Vagina (tissue), 2 donors: ENCODE measurements at regions not wholly inside any gene's neighbourhood (a gene's known extent, or its start where the extent isn't known, plus 50 kb on each side); places are given as distances from the start of the nearest gene placed in this dataset.
"Not testable (repeated sequence)": the region's sequence is repeated elsewhere in the genome, so short reads cannot be mapped to it uniquely, and the experiment has no call there.

Experiments
- DNase-seq, 2 donors: peaks; one replicate each; pipeline ENCODE4 v3.0.0-alpha.2; 2017; ENCODE audit errors: extremely low spot score in 2 of 2
- H3K27ac ChIP-seq: fragments of 200-600 bp; sonication (generic); one replicate; pipeline ENCODE4 v1.5.1; 2019
- H3K27me3 ChIP-seq: fragments of 200-600 bp; sonication (generic); one replicate; pipeline ENCODE4 v1.5.1; 2019
- H3K36me3 ChIP-seq, 2 donors: fragments of 200-600 bp; sonication (generic); one replicate each; pipeline ENCODE4 v1.5.1; 2017 to 2019
- H3K4me1 ChIP-seq: fragments of 200-600 bp; sonication (generic); one replicate; pipeline ENCODE4 v1.5.1; 2019
- H3K4me3 ChIP-seq, 2 donors: fragments of 200-600 bp; sonication (generic); 1 replicate in 1 of 2; 2 replicates in 1 of 2; pipeline ENCODE4 v1.5.1; 2016 to 2019
- H3K9me3 ChIP-seq: fragments of 200-600 bp; sonication (generic); one replicate; pipeline ENCODE4 v1.5.1; 2019
- POLR2A ChIP-seq, 2 donors: fragments of 450-650 bp; IDR thresholded peaks; one replicate each; pipeline ENCODE4 v1.6.1; 2017; ENCODE audit warnings: antibody characterized with exemption in 2 of 2, mild to moderate bottlenecking in 2 of 2, moderate library complexity in 2 of 2
- POLR2AphosphoS5 ChIP-seq, 2 donors: sonication (generic); formaldehyde crosslinking; IDR thresholded peaks; one replicate each; pipeline ENCODE4 v1.9.0; 2017; ENCODE audit warnings: antibody characterized with exemption in 2 of 2, mild to moderate bottlenecking in 2 of 2, low read depth in 1 of 2; ENCODE audit not compliant: insufficient read depth in 1 of 2
- intact Hi-C: fragments of 100-400 bp; cut with DNase I; formaldehyde crosslinking; loops from one replicate; pipeline ENCODE4 v1.15.1; 2023
- TF ChIP-seq, protein P1 (sequence below), 3 experiments: fragments of 450-650 bp in 2 of 3; fragments of 200-600 bp in 1 of 3; sonication (generic) in 1 of 3; IDR thresholded peaks; one replicate each; pipeline ENCODE4 v1.5.1; 2017 to 2019; ENCODE audit warnings: antibody characterized with exemption in 3 of 3, mild to moderate bottlenecking in 2 of 3, moderate library complexity in 2 of 3

DNA sequence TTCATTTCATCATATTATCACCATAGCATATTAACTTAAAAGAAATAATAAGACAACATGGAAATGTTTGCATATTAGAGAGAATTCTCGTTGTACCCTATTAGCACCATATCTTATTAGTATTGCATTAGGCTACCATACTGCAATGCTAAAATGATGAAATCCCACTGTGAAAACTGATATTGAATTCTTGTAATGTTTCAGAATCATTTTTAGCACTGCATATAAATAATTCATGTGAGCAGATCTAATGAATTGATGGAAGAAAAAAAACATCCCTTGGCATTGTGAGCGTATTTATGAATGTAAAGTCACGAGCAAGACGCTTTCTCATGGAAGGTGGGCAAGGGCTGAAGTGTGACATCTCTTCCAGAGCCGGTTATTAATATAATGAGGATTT lies 257.1 kb upstream of the PTBP2 start:
- no peak for DNase-seq
- Histone ChIP-seq H3K9me3 (no peaks in the 10 kb centered on the region), H3K4me3 (no peak overlapping the region), H3K4me1 (no peaks in the 10 kb centered on the region), H3K27me3 (no peaks in the 10 kb centered on the region), H3K36me3 (no peaks in the 10 kb centered on the region), H3K27ac (no peak overlapping the region)
- TF ChIP-seq POLR2A (IDR thresholded peaks at IDR 0.05) (no peak), POLR2AphosphoS5 (IDR thresholded peaks at IDR 0.05; ENCODE audit: insufficient read depth in 1 of 2, low read depth in 1 of 2) (no peak)
- TF ChIP-seq, protein P1, sequence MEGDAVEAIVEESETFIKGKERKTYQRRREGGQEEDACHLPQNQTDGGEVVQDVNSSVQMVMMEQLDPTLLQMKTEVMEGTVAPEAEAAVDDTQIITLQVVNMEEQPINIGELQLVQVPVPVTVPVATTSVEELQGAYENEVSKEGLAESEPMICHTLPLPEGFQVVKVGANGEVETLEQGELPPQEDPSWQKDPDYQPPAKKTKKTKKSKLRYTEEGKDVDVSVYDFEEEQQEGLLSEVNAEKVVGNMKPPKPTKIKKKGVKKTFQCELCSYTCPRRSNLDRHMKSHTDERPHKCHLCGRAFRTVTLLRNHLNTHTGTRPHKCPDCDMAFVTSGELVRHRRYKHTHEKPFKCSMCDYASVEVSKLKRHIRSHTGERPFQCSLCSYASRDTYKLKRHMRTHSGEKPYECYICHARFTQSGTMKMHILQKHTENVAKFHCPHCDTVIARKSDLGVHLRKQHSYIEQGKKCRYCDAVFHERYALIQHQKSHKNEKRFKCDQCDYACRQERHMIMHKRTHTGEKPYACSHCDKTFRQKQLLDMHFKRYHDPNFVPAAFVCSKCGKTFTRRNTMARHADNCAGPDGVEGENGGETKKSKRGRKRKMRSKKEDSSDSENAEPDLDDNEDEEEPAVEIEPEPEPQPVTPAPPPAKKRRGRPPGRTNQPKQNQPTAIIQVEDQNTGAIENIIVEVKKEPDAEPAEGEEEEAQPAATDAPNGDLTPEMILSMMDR (IDR thresholded peaks at IDR 0.05): no peak
- intact Hi-C loops: no loop called here

DNA sequence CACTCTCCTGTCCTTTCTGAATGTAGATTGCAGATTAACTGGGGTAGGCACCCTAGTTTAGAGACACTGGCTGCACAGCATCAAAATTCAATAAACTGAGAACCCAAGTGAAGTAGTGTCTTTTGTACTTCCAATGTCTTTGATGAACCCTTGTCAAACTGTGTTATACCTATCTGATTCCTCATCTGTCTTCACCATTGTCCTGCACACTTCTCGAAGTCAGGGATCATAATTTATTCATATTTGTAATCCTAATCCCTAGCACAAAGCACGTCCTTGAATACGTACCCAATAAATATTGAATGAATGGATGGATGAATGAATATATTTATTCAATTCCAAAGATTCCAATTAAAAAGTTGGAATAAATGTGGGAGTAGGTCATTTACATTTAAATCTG lies 256.6 kb upstream of the PTBP2 start:
- no peak overlapping the region for H3K27ac ChIP-seq
- H3K27me3 ChIP-seq: no peaks in the 10 kb centered on the region
- intact Hi-C loops: no loop called here
- H3K9me3 ChIP-seq: no peaks in the 10 kb centered on the region
- no peaks in the 10 kb centered on the region for H3K36me3 ChIP-seq
- no peak overlapping the region for H3K4me3 ChIP-seq
- DNase-seq: no peak
- H3K4me1 ChIP-seq: no peaks in the 10 kb centered on the region
- TF ChIP-seq POLR2AphosphoS5 (IDR thresholded peaks at IDR 0.05; ENCODE audit: insufficient read depth in 1 of 2, low read depth in 1 of 2): no peak
- TF ChIP-seq POLR2A (IDR thresholded peaks at IDR 0.05): no peak
- TF ChIP-seq, protein P1 (IDR thresholded peaks at IDR 0.05): no peak

DNA sequence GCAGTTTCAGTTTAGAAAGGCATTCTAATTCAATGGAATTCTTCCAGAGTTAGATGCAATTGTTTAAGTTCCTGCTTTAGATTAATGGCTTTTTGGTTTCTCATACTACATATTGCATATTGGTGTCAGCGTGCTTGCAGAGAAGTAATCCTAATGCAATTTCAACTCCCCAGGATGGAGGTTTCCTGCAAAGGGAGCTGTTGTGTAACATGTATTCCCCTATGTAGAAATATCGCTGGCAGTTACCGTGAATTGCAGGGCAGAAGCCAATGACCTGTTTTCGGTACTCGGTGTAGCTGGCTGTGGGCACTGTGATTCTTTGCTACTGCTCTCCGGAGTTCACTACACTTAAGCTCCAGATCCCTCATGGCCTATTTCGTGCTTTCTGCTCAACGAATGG lies 256.1 kb upstream of the PTBP2 start:
- Histone ChIP-seq H3K4me3 (no peak overlapping the region), H3K4me1 (no peaks in the 10 kb centered on the region), H3K27ac (no peak overlapping the region), H3K36me3 (no peaks in the 10 kb centered on the region), H3K9me3 (no peaks in the 10 kb centered on the region), H3K27me3 (no peaks in the 10 kb centered on the region)
- no peak for DNase-seq
- no peak for TF ChIP-seq POLR2A (IDR thresholded peaks at IDR 0.05)
- TF ChIP-seq POLR2AphosphoS5 (IDR thresholded peaks at IDR 0.05; ENCODE audit: insufficient read depth in 1 of 2, low read depth in 1 of 2): no peak
- TF ChIP-seq, protein P1 (IDR thresholded peaks at IDR 0.05): no peak
- intact Hi-C loops: no loop called here

DNA sequence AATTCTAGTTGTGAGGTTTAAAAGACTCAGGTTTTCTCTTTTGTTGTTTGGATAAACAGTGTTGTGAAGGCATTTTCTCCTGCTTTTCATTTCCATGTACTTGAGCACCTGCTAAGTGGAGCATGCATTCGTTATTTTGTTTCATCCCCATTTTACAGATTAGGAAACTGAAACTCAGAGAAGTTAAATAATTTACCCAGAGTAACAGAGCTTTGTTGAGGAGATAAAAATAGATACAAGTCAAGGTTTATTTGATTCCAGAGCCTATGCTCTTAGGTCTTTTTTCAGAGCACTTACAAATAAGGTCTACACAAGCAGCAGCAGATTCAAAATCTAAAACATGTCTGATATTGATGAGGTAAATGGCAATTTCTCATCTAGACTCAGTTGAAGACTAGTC lies 254.7 kb upstream of the PTBP2 start:
- intact Hi-C loops: no loop called here
- TF ChIP-seq POLR2A (IDR thresholded peaks at IDR 0.05): no peak

DNA sequence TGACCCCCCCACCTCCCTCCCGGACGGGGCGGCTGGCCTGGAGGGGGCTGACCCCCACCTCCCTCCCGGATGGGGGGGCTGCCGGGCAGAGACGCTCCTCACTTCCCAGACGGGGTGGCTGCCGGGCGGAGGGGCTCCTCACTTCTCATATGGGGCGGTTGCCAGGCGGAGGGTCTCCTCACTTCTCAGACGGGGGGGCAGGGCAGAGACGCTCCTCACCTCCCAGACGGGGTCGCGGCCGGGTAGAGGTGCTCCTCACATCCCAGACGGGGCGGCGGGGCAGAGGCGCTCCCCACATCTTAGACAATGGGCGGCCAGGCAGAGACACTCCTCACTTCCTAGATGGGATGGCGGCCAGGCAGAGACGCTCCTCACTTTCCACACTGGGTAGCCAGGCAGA lies 251.9 kb upstream of the PTBP2 start:
- intact Hi-C loops, H3K9me3 ChIP-seq: not testable (repeated sequence)

More for the DNA sequence above, 254.7 kb upstream of the PTBP2 start:
- Histone ChIP-seq H3K4me3 (no peak overlapping the region), H3K36me3 (no peaks in the 10 kb centered on the region), H3K27ac (no peak overlapping the region), H3K27me3 (no peaks in the 10 kb centered on the region), H3K9me3 (no peaks in the 10 kb centered on the region), H3K4me1 (no peaks in the 10 kb centered on the region)
- DNase-seq: no peak

DNA sequence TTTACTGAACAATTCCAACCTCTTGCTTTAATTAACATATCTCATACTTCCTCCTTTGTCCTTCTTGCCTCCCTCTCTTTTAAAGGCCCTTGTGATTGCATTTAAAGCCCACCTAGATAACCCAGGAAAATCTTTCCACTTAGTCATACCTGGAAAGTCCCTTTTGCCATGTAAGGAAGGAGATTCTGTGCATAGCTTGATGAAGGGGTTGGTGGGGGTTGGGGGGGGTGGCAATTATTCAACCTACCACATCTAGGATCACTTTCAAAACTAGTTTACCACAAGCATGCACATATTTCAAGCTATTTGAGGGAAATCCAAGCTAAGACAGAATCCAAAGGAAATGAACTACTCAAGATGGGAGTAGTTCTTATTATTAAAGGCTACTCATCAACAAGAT lies 249.1 kb upstream of the PTBP2 start:
- Histone ChIP-seq H3K27ac (no peak overlapping the region), H3K36me3 (no peaks in the 10 kb centered on the region), H3K4me1 (no peaks in the 10 kb centered on the region), H3K27me3 (no peaks in the 10 kb centered on the region), H3K4me3 (no peak overlapping the region), H3K9me3 (no peaks in the 10 kb centered on the region)
- TF ChIP-seq POLR2AphosphoS5 (IDR thresholded peaks at IDR 0.05; ENCODE audit: insufficient read depth in 1 of 2, low read depth in 1 of 2) (no peak), POLR2A (IDR thresholded peaks at IDR 0.05) (no peak)
- TF ChIP-seq, protein P1 (IDR thresholded peaks at IDR 0.05): no peak
- intact Hi-C loops: no loop called here
- no peak for DNase-seq

More for the DNA sequence above, 251.9 kb upstream of the PTBP2 start:
- DNase-seq, H3K27me3 ChIP-seq, H3K4me3 ChIP-seq, H3K27ac ChIP-seq, H3K36me3 ChIP-seq, H3K4me1 ChIP-seq: not testable (repeated sequence)
